Left ventricle myocardium inferior (tissue), 1 donor: ENCODE measurements at regions not wholly inside any gene's neighbourhood (a gene's known extent, or its start where the extent isn't known, plus 50 kb on each side); places are given as distances from the start of the nearest gene placed in this dataset.

Experiments used
- DNase-seq: peaks from one replicate; pipeline ENCODE4 v3.0.0-alpha.2; 2020
- H3K27ac ChIP-seq: fragments of 200-600 bp; replicated peaks from 2 replicates; pipeline ENCODE4 v1.8.0; 2021
- H3K27me3 ChIP-seq: fragments of 200-600 bp; 2 replicates; pipeline ENCODE4 v1.8.0; 2021; ENCODE audit warnings: low read depth
- H3K36me3 ChIP-seq: fragments of 200-600 bp; 2 replicates; pipeline ENCODE4 v1.8.0; 2021
- H3K4me1 ChIP-seq: fragments of 200-600 bp; 2 replicates; pipeline ENCODE4 v1.8.0; 2021
- H3K4me3 ChIP-seq: fragments of 200-600 bp; 2 replicates; pipeline ENCODE4 v1.8.0; 2021; ENCODE audit warnings: mild to moderate bottlenecking, moderate library complexity
- H3K9me3 ChIP-seq: fragments of 200-600 bp; replicated peaks from 2 replicates; pipeline ENCODE4 v1.8.0; 2021
- intact Hi-C: fragments of 100-400 bp; cut with micrococcal nuclease; formaldehyde crosslinking; loops from one replicate; pipeline ENCODE4 v1.11.0; 2022
- TF ChIP-seq, protein P1 (sequence below): fragments of 200-600 bp; IDR thresholded peaks from 2 replicates; pipeline ENCODE4 v1.8.0; 2021; ENCODE audit warnings: antibody characterized with exemption, mild to moderate bottlenecking, borderline replicate concordance
- donor health status: DM: no; HTN: yes; CAD: no; lungs with severe emphysema.

GRCh38 chr2:59083075-59083828 lies 842.1 kb upstream of the FANCL start:
- no peak for DNase-seq
- Histone ChIP-seq H3K9me3 (no peaks in the 10 kb centered on the region), H3K4me1 (no peaks in the 10 kb centered on the region), H3K27me3 (no peaks in the 10 kb centered on the region), H3K27ac (no peak overlapping the region), H3K36me3 (no peaks in the 10 kb centered on the region), H3K4me3 (no peak overlapping the region)
- TF ChIP-seq, protein P1, sequence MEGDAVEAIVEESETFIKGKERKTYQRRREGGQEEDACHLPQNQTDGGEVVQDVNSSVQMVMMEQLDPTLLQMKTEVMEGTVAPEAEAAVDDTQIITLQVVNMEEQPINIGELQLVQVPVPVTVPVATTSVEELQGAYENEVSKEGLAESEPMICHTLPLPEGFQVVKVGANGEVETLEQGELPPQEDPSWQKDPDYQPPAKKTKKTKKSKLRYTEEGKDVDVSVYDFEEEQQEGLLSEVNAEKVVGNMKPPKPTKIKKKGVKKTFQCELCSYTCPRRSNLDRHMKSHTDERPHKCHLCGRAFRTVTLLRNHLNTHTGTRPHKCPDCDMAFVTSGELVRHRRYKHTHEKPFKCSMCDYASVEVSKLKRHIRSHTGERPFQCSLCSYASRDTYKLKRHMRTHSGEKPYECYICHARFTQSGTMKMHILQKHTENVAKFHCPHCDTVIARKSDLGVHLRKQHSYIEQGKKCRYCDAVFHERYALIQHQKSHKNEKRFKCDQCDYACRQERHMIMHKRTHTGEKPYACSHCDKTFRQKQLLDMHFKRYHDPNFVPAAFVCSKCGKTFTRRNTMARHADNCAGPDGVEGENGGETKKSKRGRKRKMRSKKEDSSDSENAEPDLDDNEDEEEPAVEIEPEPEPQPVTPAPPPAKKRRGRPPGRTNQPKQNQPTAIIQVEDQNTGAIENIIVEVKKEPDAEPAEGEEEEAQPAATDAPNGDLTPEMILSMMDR, result no peak
- intact Hi-C loops, result no loop called here

GRCh38 chr2:59082657-59083056 lies 841.5 kb upstream of the FANCL start:
- Histone ChIP-seq H3K4me3 (no peak overlapping the region), H3K27ac (no peak overlapping the region), H3K27me3 (no peaks in the 10 kb centered on the region), H3K4me1 (no peaks in the 10 kb centered on the region), H3K36me3 (no peaks in the 10 kb centered on the region), H3K9me3 (no peaks in the 10 kb centered on the region)
- DNase-seq, result no peak
- intact Hi-C loops, result no loop called here
- TF ChIP-seq, protein P1, result no peak

- Histone ChIP-seq H3K9me3 (no peaks in the 10 kb centered on the region), H3K36me3 (no peaks in the 10 kb centered on the region), H3K27ac (no peak overlapping the region), H3K4me1 (no peaks in the 10 kb centered on the region), H3K27me3 (no peaks in the 10 kb centered on the region), H3K4me3 (no peak overlapping the region)
- TF ChIP-seq, protein P1, result no peak
- DNase-seq, result no peak
- intact Hi-C loops, result no loop called here
These were observed 839.5 kb upstream of the FANCL start for GRCh38 chr2:59080451-59081181.

DNA sequence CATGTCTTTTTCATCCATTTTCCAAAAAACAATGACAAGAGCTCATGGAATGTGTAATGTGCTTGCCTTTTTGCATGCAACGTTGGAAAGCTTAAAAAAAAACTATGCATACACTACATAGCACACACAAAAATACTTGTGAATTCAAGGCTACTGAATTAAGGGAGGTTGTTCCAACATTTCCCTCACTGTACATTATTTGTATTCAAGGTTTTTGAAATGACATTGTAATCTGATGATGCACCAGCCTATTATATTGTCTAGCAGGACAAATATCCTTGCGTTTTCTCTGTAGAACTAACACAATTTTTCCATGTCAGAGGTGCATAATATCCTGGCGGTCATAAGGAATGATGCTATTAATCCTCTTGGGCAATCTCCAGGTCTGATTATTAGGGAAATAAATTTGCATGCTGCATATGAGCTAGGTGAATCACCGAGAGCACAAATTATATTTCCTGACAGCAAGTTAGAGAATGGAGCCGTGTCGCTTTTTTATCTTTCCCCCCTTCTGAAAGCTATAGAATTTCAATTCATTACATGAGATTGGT lies 836.9 kb upstream of the FANCL start:
- H3K4me1 ChIP-seq, result no peaks in the 10 kb centered on the region
- no peak overlapping the region for H3K27ac ChIP-seq
- TF ChIP-seq, protein P1, result no peak
- H3K36me3 ChIP-seq, result no peaks in the 10 kb centered on the region
- H3K27me3 ChIP-seq, result no peaks in the 10 kb centered on the region
- no peak for DNase-seq
- intact Hi-C loops, result no loop called here
- H3K4me3 ChIP-seq, result no peak overlapping the region
- H3K9me3 ChIP-seq, result no peaks in the 10 kb centered on the region

- TF ChIP-seq, protein P1, result no peak
These were observed 836.1 kb upstream of the FANCL start for GRCh38 chr2:59077026-59077725.

More at GRCh38 chr2:59077026-59077725, 836.1 kb upstream of the FANCL start:
- Histone ChIP-seq H3K36me3 (no peaks in the 10 kb centered on the region), H3K9me3 (peaks cover 7% of the 10 kb centered on the region), H3K27me3 (no peaks in the 10 kb centered on the region), H3K4me3 (no peak overlapping the region), H3K27ac (no peak overlapping the region), H3K4me1 (no peaks in the 10 kb centered on the region)
- intact Hi-C loops, result no loop called here
- no peak for DNase-seq
